Posterior cingulate gyrus (tissue), 11 donors: ENCODE measurements at regions not wholly inside any gene's neighbourhood (a gene's known extent, or its start where the extent isn't known, plus 50 kb on each side); places are given as distances from the start of the nearest gene placed in this dataset.
"Not testable (repeated sequence)": the region's sequence is repeated elsewhere in the genome, so short reads cannot be mapped to it uniquely, and the experiment has no call there.

Experiments
- DNase-seq, 10 donors: peaks; one replicate each; pipeline versions ENCODE4 v3.0.0 to v3.0.0-alpha.2; 2020 to 2021; ENCODE audit warnings: mixed read lengths in 3 of 10
- intact Hi-C: fragments of 100-400 bp; cut with DNase I; formaldehyde crosslinking; loops from one replicate; pipeline ENCODE4 v1.15.1; 2023

GRCh38 chr2:226487573-226487972, 312.0 kb downstream of the IRS1 start:
- intact Hi-C loops: no loop called here
- DNase-seq: no peak

GRCh38 chr2:226483745-226484619, 315.6 kb downstream of the IRS1 start:
- intact Hi-C loops: no loop called here
- DNase-seq: no peak

GRCh38 chr2:226483143-226483542, 316.5 kb downstream of the IRS1 start:
- intact Hi-C loops: no loop called here
- DNase-seq: no peak

- intact Hi-C loops: no loop called here
Observed at GRCh38 chr2:226478109-226478809, 321.4 kb downstream of the IRS1 start.

GRCh38 chr2:226477221-226478108, 322.2 kb downstream of the IRS1 start:
- intact Hi-C loops: no loop called here

More at GRCh38 chr2:226478109-226478809, 321.4 kb downstream of the IRS1 start:
- no peak for DNase-seq

GRCh38 chr2:226475650-226476049, 324.0 kb downstream of the IRS1 start:
- intact Hi-C loops: no loop called here

More at GRCh38 chr2:226477221-226478108, 322.2 kb downstream of the IRS1 start:
- no peak for DNase-seq

GRCh38 chr2:226474131-226474530, 325.5 kb downstream of the IRS1 start:
- intact Hi-C loops: no loop called here
- DNase-seq: no peak

More at GRCh38 chr2:226475650-226476049, 324.0 kb downstream of the IRS1 start:
- no peak for DNase-seq

GRCh38 chr2:226471987-226472470, 327.6 kb downstream of the IRS1 start:
- no peak for DNase-seq
- intact Hi-C loops: no loop called here

GRCh38 chr2:226467633-226468032, 332.0 kb downstream of the IRS1 start:
- intact Hi-C loops: no loop called here

GRCh38 chr2:226467221-226467620, 332.4 kb downstream of the IRS1 start:
- no peak for DNase-seq
- intact Hi-C loops: no loop called here

More at GRCh38 chr2:226467633-226468032, 332.0 kb downstream of the IRS1 start:
- no peak for DNase-seq

- intact Hi-C loops: no loop called here
- DNase-seq: no peak
Observed at GRCh38 chr2:226466589-226466988, 333.0 kb downstream of the IRS1 start.

GRCh38 chr2:226466124-226466523, 333.5 kb downstream of the IRS1 start:
- intact Hi-C loops: no loop called here
- DNase-seq: no peak

- intact Hi-C loops: no loop called here
- no peak for DNase-seq
Observed at GRCh38 chr2:226464380-226464779, 335.2 kb downstream of the IRS1 start.

- DNase-seq: no peak
- intact Hi-C loops: no loop called here
Observed at GRCh38 chr2:226463154-226463553, 336.5 kb downstream of the IRS1 start.

GRCh38 chr2:226461981-226462380, 337.6 kb downstream of the IRS1 start:
- DNase-seq: no peak
- intact Hi-C loops: no loop called here

GRCh38 chr2:226456144-226456543, 343.5 kb downstream of the IRS1 start:
- intact Hi-C loops, DNase-seq: not testable (repeated sequence)

- DNase-seq: no peak
Observed at GRCh38 chr2:226452768-226453167, 346.9 kb downstream of the IRS1 start.

GRCh38 chr2:226451486-226451885, 348.1 kb downstream of the IRS1 start:
- DNase-seq: no peak
- intact Hi-C loops: no loop called here

More at GRCh38 chr2:226452768-226453167, 346.9 kb downstream of the IRS1 start:
- intact Hi-C loops: no loop called here

- intact Hi-C loops: no loop called here
- no peak for DNase-seq
Observed at GRCh38 chr2:226450141-226450540, 349.5 kb downstream of the IRS1 start.
